Endodermal cell (in vitro differentiated cells): ENCODE measurements at regions not wholly inside any gene's neighbourhood (a gene's known extent, or its start where the extent isn't known, plus 50 kb on each side); places are given as distances from the start of the nearest gene placed in this dataset.

ENCODE experiments used
- DNase-seq: peaks from one replicate; pipeline ENCODE4 v3.0.0-alpha.2; 2017
- H3K27ac ChIP-seq: 2 replicates; pipeline ENCODE4 v1.5.1; 2013; ENCODE audit warnings: mild to moderate bottlenecking, low read depth, low read length, moderate library complexity
- H3K27me3 ChIP-seq: 2 replicates; pipeline ENCODE4 v1.6.1; 2013; ENCODE audit warnings: mild to moderate bottlenecking, low read length, moderate library complexity; ENCODE audit not compliant: insufficient read depth, control insufficient read depth, poor library complexity, severe bottlenecking
- H3K36me3 ChIP-seq: 2 replicates; pipeline ENCODE4 v1.7.0; 2013; ENCODE audit warnings: mild to moderate bottlenecking, low read length, moderate library complexity; ENCODE audit not compliant: control insufficient read depth, insufficient read depth
- H3K4me1 ChIP-seq: one replicate; pipeline ENCODE4 v1.7.0; 2013; ENCODE audit warnings: low read length; ENCODE audit not compliant: control insufficient read depth, insufficient read depth
- H3K4me3 ChIP-seq: 2 replicates; pipeline ENCODE4 v1.5.1; 2013; ENCODE audit warnings: mild to moderate bottlenecking, low read length, moderate library complexity
- H3K9ac ChIP-seq: 2 replicates; pipeline ENCODE4 v1.6.1; 2013; ENCODE audit warnings: mild to moderate bottlenecking, low read length, moderate library complexity; ENCODE audit not compliant: poor library complexity, severe bottlenecking; ENCODE audit errors: extremely low read depth
- H3K9me3 ChIP-seq: 2 replicates; pipeline ENCODE4 v1.6.1; 2013; ENCODE audit warnings: mild to moderate bottlenecking, low read length, moderate library complexity; ENCODE audit not compliant: control insufficient read depth
- H3K27ac Mint-ChIP-seq: 2 replicates; pipeline ENCODE4 v1.8.0; 2020; ENCODE audit warnings: mixed read lengths
- H3K27me3 Mint-ChIP-seq: 2 replicates; pipeline ENCODE4 v1.8.0; 2021; ENCODE audit warnings: mild to moderate bottlenecking, mixed read lengths; ENCODE audit not compliant: insufficient read depth
- H3K36me3 Mint-ChIP-seq: 2 replicates; pipeline ENCODE4 v1.8.0; 2020; ENCODE audit warnings: low read depth, mixed read lengths
- H3K4me1 Mint-ChIP-seq: 2 replicates; pipeline ENCODE4 v1.8.0; 2020; ENCODE audit warnings: mixed read lengths
- H3K4me3 Mint-ChIP-seq: 2 replicates; pipeline ENCODE4 v1.8.0; 2020; ENCODE audit warnings: mild to moderate bottlenecking, moderate library complexity, mixed read lengths
- H3K9me3 Mint-ChIP-seq: 2 replicates; pipeline ENCODE4 v1.8.0; 2020; ENCODE audit warnings: mild to moderate bottlenecking, mixed read lengths
- WGBS, 2 experiments: methylation state at CpG; one replicate each; pipeline versions ENCODE4 v1.1.5 to v1.1.7; 2013; ENCODE audit warnings: missing lambda C conversion rate in 2 of 2, mixed read lengths in 1 of 2; ENCODE audit not compliant: insufficient coverage in 1 of 2, insufficient read length in 1 of 2; 5-methylcytosine and 5-hydroxymethylcytosine counted together
- TF ChIP-seq, protein P1 (sequence below): fragments of 200-600 bp; sonication (generic); conservative IDR thresholded peaks from 2 replicates; pipeline ENCODE4 v1.5.0; 2021; ENCODE audit warnings: antibody characterized with exemption, mild to moderate bottlenecking

DNA sequence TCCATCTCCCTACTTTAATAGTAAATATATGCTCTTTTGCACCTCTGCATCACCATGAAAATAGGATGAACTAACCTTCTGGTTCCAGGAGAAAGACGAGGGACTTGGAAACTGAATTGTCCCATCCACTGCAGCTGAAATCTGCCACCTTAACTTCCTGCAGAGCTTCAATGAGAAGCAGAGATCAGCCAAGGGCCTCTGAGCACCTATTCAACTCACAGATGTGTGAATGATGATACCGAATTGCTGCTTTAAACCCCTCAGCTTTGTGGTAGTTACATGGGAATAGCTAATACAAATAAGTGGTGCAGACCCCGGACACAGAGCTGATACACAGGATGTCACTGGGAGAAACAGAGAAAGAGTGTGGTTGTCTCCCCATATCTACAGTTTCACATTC is 616.8 kb downstream of the NCAM2 start:
- no peak for DNase-seq
- H3K4me3 Mint-ChIP-seq, result no peak overlapping the region
- no peaks in the 10 kb centered on the region for H3K36me3 Mint-ChIP-seq
- no peaks in the 10 kb centered on the region for H3K4me1 Mint-ChIP-seq
- Histone ChIP-seq H3K9me3 (no peaks in the 10 kb centered on the region), H3K27ac (no peak overlapping the region), H3K4me3 (no peak overlapping the region), H3K9ac (no peak overlapping the region), H3K27me3 (no peaks in the 10 kb centered on the region), H3K36me3 (no peaks in the 10 kb centered on the region), H3K4me1 (no peaks in the 10 kb centered on the region)
- H3K27ac Mint-ChIP-seq, result no peak overlapping the region
- 80 to 100% methylated on average over 1 to 3 of the region's 3 CpGs for whole genome bisulfite sequencing, 2 experiments
- H3K27me3 Mint-ChIP-seq, result no peaks in the 10 kb centered on the region
- H3K9me3 Mint-ChIP-seq, result no peaks in the 10 kb centered on the region
- TF ChIP-seq, protein P1, sequence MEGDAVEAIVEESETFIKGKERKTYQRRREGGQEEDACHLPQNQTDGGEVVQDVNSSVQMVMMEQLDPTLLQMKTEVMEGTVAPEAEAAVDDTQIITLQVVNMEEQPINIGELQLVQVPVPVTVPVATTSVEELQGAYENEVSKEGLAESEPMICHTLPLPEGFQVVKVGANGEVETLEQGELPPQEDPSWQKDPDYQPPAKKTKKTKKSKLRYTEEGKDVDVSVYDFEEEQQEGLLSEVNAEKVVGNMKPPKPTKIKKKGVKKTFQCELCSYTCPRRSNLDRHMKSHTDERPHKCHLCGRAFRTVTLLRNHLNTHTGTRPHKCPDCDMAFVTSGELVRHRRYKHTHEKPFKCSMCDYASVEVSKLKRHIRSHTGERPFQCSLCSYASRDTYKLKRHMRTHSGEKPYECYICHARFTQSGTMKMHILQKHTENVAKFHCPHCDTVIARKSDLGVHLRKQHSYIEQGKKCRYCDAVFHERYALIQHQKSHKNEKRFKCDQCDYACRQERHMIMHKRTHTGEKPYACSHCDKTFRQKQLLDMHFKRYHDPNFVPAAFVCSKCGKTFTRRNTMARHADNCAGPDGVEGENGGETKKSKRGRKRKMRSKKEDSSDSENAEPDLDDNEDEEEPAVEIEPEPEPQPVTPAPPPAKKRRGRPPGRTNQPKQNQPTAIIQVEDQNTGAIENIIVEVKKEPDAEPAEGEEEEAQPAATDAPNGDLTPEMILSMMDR, result no peak

DNA sequence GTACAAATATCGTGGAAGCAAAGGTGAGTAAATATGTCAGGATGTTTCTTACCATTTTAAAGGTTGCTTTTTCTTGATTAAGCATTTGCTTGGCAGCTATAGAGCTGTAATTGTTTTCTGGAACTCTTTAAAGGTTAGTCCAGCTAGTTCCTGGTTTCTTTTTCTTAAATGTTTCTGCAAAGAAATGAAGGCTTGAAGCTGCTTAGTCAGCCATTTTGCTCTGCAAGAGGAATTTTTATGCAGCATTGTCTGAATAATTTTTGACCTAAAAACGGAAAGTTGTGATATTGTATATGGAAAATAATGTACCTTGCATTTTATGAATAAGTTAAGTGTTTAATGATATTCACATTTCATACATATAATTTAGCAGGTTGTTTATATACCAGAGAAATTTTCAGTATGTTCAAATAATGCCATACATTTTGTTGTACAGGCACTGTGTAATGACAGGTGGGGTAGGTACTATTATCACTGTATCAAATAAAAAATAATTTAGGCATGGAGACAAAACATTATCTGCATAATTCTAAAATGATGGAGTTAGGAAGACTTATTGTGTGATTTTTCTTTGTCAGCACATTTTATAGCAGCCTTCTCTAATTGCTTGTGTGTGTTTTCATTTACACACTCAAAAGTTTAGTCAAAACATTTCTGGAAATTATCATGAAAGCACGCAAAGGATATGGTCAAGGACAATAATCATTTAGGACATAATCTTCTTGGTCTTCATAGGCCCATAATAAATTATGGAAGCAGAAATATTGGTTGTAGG is 624.4 kb downstream of the NCAM2 start:
- H3K9ac ChIP-seq, result no peak overlapping the region
- DNase-seq, result no peak
- H3K36me3 ChIP-seq, result no peaks in the 10 kb centered on the region
- no peaks in the 10 kb centered on the region for H3K4me1 ChIP-seq
- 71 to 84% methylated on average over 1 to 3 of the region's 3 CpGs for WGBS, 2 experiments
- H3K27me3 ChIP-seq, result no peaks in the 10 kb centered on the region
- Mint-ChIP-seq H3K4me3 (no peak overlapping the region), H3K36me3 (no peaks in the 10 kb centered on the region), H3K9me3 (no peaks in the 10 kb centered on the region), H3K4me1 (no peaks in the 10 kb centered on the region), H3K27me3 (no peaks in the 10 kb centered on the region), H3K27ac (no peak overlapping the region)
- H3K9me3 ChIP-seq, result no peaks in the 10 kb centered on the region
- no peak overlapping the region for H3K27ac ChIP-seq
- TF ChIP-seq, protein P1, result no peak
- H3K4me3 ChIP-seq, result no peak overlapping the region

DNA sequence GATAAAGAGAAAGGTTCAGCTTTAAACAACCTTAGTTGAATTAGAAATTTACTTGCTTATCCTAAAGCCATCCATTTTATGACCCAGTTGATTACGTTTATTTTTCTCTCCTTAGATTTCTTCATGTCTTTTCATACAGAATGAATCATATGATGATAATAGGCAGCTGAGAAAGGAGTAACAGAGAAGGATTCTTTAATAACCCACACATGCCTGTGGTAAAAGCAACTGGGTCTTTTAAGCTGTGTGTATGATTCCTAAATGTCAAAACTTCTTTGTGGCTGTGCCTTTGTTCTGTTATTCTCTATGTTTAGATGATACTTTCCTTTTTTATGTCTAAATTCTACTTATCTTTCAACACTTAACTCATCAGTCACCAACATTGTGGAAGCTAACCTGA is 626.5 kb downstream of the NCAM2 start:
- no peak overlapping the region for H3K27ac Mint-ChIP-seq
- H3K9ac ChIP-seq, result no peak overlapping the region
- H3K4me3 Mint-ChIP-seq, result no peak overlapping the region
- no peaks in the 10 kb centered on the region for H3K9me3 ChIP-seq
- H3K27me3 Mint-ChIP-seq, result no peaks in the 10 kb centered on the region
- H3K9me3 Mint-ChIP-seq, result no peaks in the 10 kb centered on the region
- H3K4me1 Mint-ChIP-seq, result no peaks in the 10 kb centered on the region
- no peaks in the 10 kb centered on the region for H3K36me3 ChIP-seq
- no peaks in the 10 kb centered on the region for H3K4me1 ChIP-seq
- DNase-seq, result no peak
- 100% methylated on average over 1 of the region's 1 CpG; no CpG with 5 or more reads in 1 of the 2 experiments for WGBS, 2 experiments
- H3K27me3 ChIP-seq, result no peaks in the 10 kb centered on the region
- no peak overlapping the region for H3K27ac ChIP-seq
- H3K4me3 ChIP-seq, result no peak overlapping the region
- H3K36me3 Mint-ChIP-seq, result no peaks in the 10 kb centered on the region
- TF ChIP-seq, protein P1, result no peak
